ENCODE measurements at regions not wholly inside any gene's neighbourhood (a gene's known extent, or its start where the extent isn't known, plus 50 kb on each side); places are given as distances from the start of the nearest gene placed in this dataset.

DNA sequence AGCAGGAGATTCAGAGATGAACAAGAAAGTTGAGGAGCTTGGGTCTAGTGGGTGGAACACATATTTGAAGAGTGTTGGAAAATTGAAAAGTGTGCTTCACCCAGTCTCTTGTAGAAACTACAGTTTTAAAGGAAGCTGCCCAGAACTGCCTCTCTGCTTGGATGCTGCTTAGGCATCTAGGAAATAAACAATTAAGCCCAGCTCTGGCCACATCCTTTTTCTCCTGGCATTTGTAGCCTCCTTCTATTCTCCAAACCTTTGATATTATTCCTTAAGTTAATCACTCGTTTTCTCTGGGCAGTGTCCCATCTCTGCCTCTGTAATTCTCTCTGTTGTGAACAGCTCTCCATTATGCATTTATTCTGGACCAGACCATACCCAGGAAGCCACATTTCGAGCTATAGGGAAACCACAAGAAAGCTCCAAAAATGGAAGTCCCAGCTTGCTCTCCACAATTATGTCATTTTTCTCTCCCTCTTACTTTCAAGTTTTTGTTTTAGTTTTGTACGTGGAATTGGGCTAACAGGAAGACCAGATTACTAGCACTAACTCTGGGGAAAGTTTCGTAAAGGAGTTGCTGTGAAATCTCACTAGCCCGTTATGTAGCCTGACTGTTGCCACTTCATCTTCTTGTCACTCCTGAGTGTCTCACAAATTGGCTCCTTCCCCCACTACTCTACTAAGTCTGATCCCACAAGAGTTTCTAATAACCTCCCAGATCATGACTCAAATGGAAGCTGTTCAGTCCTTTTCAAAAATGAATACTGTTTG, 102.2 kb downstream of the NTMT2 start:
- Histone ChIP-seq H3K4me3 (ENCODE audit: control extremely low read depth in 1 of 5, extremely low read depth in 1 of 5, insufficient read depth in 1 of 5, low read depth in 2 of 5, low read length in 4 of 5) (no peak overlapping the region), H3K9me3 (ENCODE audit: control extremely low read depth in 1 of 3, control insufficient read depth in 2 of 3, insufficient read depth in 1 of 3, low read length in 2 of 3) (peaks cover 0 to 15% (median 0%) of the 10 kb centered on the region in 3 donors), H3K27ac (ENCODE audit: low read length in 2 of 2) (no peak overlapping the region), H3K9ac (ENCODE audit: low read length) (no peak overlapping the region), H3K79me2 (ENCODE audit: control insufficient read depth, insufficient read depth, low read length) (no peaks in the 10 kb centered on the region), H4K20me1 (ENCODE audit: control insufficient read depth, insufficient read depth, low read length, poor library complexity, severe bottlenecking) (no peaks in the 10 kb centered on the region), H3K4me2 (replicated peaks; ENCODE audit: low read depth, low read length, poor library complexity, severe bottlenecking) (no peak overlapping the region), H2AFZ (ENCODE audit: insufficient read depth, low read depth, low read length, poor library complexity, severe bottlenecking) (no peak overlapping the region), H3K27me3 (replicated peaks in 1 of 4; ENCODE audit: control extremely low read depth in 1 of 4, control insufficient read depth in 3 of 4, insufficient read depth in 4 of 4, low read length in 3 of 4) (no peaks in the 10 kb centered on the region), H3K4me1 (ENCODE audit: control insufficient read depth in 2 of 2, insufficient read depth in 2 of 2, low read length in 2 of 2) (no peaks in the 10 kb centered on the region), H3K36me3 (replicated peaks in 1 of 2; ENCODE audit: control extremely low read depth in 1 of 2, control insufficient read depth in 1 of 2, extremely low read depth in 1 of 2, insufficient read depth in 2 of 2, low read length in 1 of 2) (no peaks in the 10 kb centered on the region)
- no peak for ATAC-seq (ENCODE audit: low read depth)
- intact Hi-C loops (cut with micrococcal nuclease): no loop called here
- POLR2A ChIA-PET: no interaction called here
- CTCF ChIA-PET: no interaction called here
- DNase-seq: no peak
- H3K27ac Mint-ChIP-seq: no peak overlapping the region
- H3K4me3 Mint-ChIP-seq: no peak overlapping the region
- no peaks in the 10 kb centered on the region for H3K4me1 Mint-ChIP-seq
- WGBS (ENCODE audit: insufficient coverage): 49% methylated on average over 3 of the region's 5 CpGs
- H3K27me3 Mint-ChIP-seq: no peaks in the 10 kb centered on the region
- TF ChIP-seq, protein P1, sequence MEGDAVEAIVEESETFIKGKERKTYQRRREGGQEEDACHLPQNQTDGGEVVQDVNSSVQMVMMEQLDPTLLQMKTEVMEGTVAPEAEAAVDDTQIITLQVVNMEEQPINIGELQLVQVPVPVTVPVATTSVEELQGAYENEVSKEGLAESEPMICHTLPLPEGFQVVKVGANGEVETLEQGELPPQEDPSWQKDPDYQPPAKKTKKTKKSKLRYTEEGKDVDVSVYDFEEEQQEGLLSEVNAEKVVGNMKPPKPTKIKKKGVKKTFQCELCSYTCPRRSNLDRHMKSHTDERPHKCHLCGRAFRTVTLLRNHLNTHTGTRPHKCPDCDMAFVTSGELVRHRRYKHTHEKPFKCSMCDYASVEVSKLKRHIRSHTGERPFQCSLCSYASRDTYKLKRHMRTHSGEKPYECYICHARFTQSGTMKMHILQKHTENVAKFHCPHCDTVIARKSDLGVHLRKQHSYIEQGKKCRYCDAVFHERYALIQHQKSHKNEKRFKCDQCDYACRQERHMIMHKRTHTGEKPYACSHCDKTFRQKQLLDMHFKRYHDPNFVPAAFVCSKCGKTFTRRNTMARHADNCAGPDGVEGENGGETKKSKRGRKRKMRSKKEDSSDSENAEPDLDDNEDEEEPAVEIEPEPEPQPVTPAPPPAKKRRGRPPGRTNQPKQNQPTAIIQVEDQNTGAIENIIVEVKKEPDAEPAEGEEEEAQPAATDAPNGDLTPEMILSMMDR (IDR thresholded peaks at IDR 0.05): no peak
- TF ChIP-seq EZH2 (IDR thresholded peaks at IDR 0.05; ENCODE audit: borderline replicate concordance, insufficient read depth, low read depth, low read length, poor library complexity, severe bottlenecking): no peak
- H3K9me3 Mint-ChIP-seq (ENCODE audit: insufficient read depth): no peaks in the 10 kb centered on the region

DNA sequence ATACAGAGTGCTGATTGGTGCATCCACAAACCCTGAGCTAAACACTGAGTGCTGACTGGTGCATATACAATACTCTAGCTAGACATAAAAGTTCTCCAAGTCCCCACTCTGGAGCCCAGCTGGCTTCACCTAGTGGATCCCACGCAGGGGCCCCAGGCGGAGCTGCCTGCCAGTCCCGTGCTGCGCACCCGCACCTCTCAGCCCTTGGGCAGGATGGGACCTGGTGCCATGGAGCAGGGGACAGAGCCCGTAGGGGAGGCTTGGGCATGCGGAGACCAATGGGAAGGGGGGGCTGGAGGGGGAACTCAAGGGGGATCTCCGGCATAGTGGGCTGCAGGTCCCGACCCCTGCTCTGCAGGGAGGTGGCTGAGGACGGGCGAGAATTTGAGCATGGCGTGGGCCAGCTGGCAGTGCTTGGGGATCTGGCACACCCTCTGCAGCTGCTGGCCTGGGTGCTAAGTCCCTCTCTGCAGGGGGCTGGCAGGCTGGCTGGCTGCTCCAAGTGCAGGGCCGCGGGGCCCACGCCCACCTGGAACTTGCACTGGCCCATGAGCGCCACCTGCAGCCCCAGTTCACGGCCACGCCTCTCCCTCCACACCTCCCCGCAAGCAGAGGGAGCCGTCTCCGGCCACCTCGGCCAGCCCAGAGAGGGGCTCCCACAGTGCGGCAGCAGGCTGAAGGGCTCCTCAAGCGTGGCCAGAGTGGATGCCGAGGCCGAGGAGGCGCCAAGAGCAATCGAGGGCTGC, 104.9 kb downstream of the NTMT2 start:
- H3K27ac ChIP-seq (ENCODE audit: low read length in 2 of 2): no peak overlapping the region
- no peak overlapping the region for H2AFZ ChIP-seq (ENCODE audit: insufficient read depth, low read depth, low read length, poor library complexity, severe bottlenecking)
- no peaks in the 10 kb centered on the region for H3K79me2 ChIP-seq (ENCODE audit: control insufficient read depth, insufficient read depth, low read length)
- no peaks in the 10 kb centered on the region for H3K9me3 Mint-ChIP-seq (ENCODE audit: insufficient read depth)
- no peaks in the 10 kb centered on the region for H3K4me1 ChIP-seq (ENCODE audit: control insufficient read depth in 2 of 2, insufficient read depth in 2 of 2, low read length in 2 of 2)
- no peaks in the 10 kb centered on the region for H3K4me1 Mint-ChIP-seq
- H3K9ac ChIP-seq (ENCODE audit: low read length): no peak overlapping the region
- intact Hi-C loops (cut with micrococcal nuclease): no loop called here
- ChIA-PET CTCF (no interaction called here), POLR2A (no interaction called here)
- H3K27me3 Mint-ChIP-seq: no peaks in the 10 kb centered on the region
- DNase-seq: no peak
- no peak for ATAC-seq (ENCODE audit: low read depth)
- H3K27me3 ChIP-seq (replicated peaks in 1 of 4; ENCODE audit: control extremely low read depth in 1 of 4, control insufficient read depth in 3 of 4, insufficient read depth in 4 of 4, low read length in 3 of 4): no peaks in the 10 kb centered on the region
- 97% methylated on average over 21 of the region's 28 CpGs for WGBS (ENCODE audit: insufficient coverage)
- H3K36me3 ChIP-seq (replicated peaks in 1 of 2; ENCODE audit: control extremely low read depth in 1 of 2, control insufficient read depth in 1 of 2, extremely low read depth in 1 of 2, insufficient read depth in 2 of 2, low read length in 1 of 2): no peaks in the 10 kb centered on the region
- no peaks in the 10 kb centered on the region for H4K20me1 ChIP-seq (ENCODE audit: control insufficient read depth, insufficient read depth, low read length, poor library complexity, severe bottlenecking)
- H3K4me3 Mint-ChIP-seq: no peak overlapping the region
- peaks cover 0 to 15% (median 0%) of the 10 kb centered on the region in 3 donors for H3K9me3 ChIP-seq (ENCODE audit: control extremely low read depth in 1 of 3, control insufficient read depth in 2 of 3, insufficient read depth in 1 of 3, low read length in 2 of 3)
- H3K27ac Mint-ChIP-seq: no peak overlapping the region
- no peak for TF ChIP-seq EZH2 (IDR thresholded peaks at IDR 0.05; ENCODE audit: borderline replicate concordance, insufficient read depth, low read depth, low read length, poor library complexity, severe bottlenecking)
- TF ChIP-seq, protein P1 (IDR thresholded peaks at IDR 0.05): no peak
- H3K4me2 ChIP-seq (replicated peaks; ENCODE audit: low read depth, low read length, poor library complexity, severe bottlenecking): no peak overlapping the region
- no peak overlapping the region for H3K4me3 ChIP-seq (ENCODE audit: control extremely low read depth in 1 of 5, extremely low read depth in 1 of 5, insufficient read depth in 1 of 5, low read depth in 2 of 5, low read length in 4 of 5)

Data from B cell (primary cell).